Omental fat pad (tissue), 3 donors: ENCODE measurements at regions not wholly inside any gene's neighbourhood (a gene's known extent, or its start where the extent isn't known, plus 50 kb on each side); places are given as distances from the start of the nearest gene placed in this dataset.

Experiments
- ATAC-seq: fragments of 150-250 bp; one replicate; pipeline ENCODE4 v1.9.1; 2016; ENCODE audit warnings: mild to moderate bottlenecking, moderate library complexity; ENCODE audit not compliant: low FRiP score
- DNase-seq: peaks from one replicate; pipeline ENCODE4 v3.0.0-alpha.2; 2019; ENCODE audit warnings: low spot score
- TF ChIP-seq, protein P1 (sequence below), 3 donors: fragments of 450-650 bp; IDR thresholded peaks; one replicate each; pipeline ENCODE4 v1.5.1; 2016 to 2017; ENCODE audit warnings: antibody characterized with exemption in 3 of 3, mild to moderate bottlenecking in 3 of 3, moderate library complexity in 2 of 3

DNA sequence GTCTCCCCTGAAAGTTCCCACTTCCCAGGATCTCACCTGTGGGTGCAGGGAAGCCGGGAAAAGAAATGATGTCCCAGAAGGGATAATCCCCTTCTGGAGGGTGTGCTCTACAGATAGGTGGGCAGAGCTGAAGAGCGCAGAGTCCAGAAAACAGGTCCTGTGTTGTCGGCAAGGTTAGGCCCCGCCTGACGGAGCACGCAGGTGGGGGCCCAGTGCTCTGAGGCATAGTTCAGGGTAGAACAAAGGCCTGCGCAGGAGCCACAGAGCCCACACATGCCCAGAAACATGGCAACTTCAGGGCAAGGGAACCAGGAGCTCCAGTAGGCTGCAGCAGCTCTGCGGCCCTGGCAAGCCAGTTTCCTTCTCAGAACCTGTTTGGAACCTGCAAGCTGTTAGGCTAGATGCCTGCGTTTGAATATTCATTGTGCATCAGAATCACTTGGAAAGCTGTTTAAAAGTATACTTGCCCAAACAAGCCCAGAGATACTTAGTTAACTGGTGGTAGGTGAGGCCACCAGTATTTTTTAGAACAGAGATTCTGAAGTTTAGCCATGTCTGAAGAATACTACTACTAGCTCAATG, 386.6 kb downstream of the BUD13 start:
- TF ChIP-seq, protein P1, sequence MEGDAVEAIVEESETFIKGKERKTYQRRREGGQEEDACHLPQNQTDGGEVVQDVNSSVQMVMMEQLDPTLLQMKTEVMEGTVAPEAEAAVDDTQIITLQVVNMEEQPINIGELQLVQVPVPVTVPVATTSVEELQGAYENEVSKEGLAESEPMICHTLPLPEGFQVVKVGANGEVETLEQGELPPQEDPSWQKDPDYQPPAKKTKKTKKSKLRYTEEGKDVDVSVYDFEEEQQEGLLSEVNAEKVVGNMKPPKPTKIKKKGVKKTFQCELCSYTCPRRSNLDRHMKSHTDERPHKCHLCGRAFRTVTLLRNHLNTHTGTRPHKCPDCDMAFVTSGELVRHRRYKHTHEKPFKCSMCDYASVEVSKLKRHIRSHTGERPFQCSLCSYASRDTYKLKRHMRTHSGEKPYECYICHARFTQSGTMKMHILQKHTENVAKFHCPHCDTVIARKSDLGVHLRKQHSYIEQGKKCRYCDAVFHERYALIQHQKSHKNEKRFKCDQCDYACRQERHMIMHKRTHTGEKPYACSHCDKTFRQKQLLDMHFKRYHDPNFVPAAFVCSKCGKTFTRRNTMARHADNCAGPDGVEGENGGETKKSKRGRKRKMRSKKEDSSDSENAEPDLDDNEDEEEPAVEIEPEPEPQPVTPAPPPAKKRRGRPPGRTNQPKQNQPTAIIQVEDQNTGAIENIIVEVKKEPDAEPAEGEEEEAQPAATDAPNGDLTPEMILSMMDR (IDR thresholded peaks at IDR 0.05): no peak
- ATAC-seq: no peak
- DNase-seq: no peak

DNA sequence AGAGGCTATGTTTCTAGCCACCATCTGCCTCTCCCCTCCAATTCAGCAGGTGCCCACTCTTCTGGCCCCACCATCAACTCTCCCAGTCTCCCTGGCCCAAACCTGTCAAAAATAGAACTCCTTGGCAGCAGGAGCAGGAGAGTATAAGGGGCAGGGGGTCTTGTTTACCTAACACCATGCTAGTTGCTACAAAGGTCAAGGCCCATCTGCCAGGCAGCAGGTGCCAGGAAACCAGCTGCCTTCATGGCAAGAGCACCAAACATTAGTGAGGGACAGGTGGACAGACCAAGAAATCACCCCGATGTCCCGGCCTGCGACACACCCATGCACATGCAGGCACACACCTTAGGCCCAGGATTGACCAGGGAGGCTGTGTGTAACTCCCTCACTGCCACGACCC, 387.9 kb downstream of the BUD13 start:
- no peak for DNase-seq
- TF ChIP-seq, protein P1 (IDR thresholded peaks at IDR 0.05): no peak
- no peak for ATAC-seq

DNA sequence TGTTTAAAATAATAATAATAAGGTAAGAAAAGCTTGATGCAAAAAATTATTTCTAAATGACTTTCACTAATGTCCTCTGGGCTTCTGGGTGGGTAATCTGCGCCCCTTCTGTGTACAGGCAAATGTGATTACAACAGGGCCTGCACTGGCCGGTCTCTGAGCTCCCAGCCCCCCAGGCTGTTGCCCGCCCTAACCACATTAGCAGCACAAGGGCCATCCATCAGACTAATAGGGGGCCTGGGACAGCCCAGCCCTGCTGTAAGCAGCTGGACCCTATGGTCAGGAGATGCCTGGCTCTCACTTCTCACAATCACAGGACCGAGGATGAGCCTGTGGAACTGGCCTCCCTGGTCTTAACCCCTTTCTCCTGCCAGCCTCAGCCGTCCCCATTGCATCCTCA, 388.4 kb downstream of the BUD13 start:
- DNase-seq: no peak
- TF ChIP-seq, protein P1 (IDR thresholded peaks at IDR 0.05): no peak
- no peak for ATAC-seq

DNA sequence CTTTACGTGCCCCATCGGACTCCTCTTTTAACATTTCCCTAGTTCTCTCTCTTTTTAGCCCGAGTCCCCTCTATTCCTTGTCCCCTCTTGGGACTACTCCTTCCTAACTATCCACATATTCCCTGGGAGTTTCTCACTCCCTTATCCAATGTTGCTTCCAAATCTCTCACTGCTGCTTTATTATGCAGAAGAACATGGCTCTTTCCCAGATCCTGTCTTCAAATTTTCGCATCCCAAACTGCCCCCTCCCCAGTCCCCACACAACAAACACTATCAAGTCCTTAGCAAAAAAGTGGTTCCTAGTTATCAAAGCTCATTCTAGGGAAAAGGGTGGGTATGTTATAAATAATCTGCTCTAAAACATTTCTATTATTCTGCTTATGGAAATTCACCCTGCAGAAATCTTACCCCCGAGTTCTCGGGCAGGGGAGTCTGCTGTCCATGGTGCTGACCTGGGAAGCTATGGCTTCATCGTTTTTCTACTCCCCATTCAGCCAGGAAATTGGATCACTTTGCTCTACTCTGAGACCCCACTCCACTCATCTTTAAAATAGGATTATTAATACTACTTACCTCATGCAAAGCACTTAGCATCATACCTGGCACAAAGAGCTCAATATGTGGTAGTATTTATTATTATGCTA, 393.5 kb downstream of the BUD13 start:
- ATAC-seq (no peak), DNase-seq (no peak)
- TF ChIP-seq, protein P1 (IDR thresholded peaks at IDR 0.05): no peak

DNA sequence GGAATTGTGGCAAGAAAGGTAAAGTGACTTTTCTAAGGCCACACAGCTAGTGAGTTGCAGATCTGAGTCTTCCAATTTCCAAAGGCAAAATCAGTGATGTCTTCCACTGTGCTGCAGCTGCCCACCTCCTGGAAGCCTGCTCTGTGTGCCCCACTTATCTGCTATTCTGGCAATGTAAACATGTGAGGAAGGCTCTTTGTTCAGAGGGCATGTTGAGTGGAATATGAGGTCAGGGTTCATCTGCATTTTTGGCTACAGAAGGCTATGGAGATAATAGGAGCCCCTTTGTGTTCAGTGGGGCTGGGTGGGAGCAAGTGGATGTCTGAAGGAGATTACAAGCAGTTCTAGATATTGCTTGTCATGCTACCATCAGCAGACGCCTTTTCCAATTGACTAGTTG, 396.2 kb downstream of the BUD13 start:
- ATAC-seq (no peak), DNase-seq (no peak)
- TF ChIP-seq, protein P1 (IDR thresholded peaks at IDR 0.05): no peak

DNA sequence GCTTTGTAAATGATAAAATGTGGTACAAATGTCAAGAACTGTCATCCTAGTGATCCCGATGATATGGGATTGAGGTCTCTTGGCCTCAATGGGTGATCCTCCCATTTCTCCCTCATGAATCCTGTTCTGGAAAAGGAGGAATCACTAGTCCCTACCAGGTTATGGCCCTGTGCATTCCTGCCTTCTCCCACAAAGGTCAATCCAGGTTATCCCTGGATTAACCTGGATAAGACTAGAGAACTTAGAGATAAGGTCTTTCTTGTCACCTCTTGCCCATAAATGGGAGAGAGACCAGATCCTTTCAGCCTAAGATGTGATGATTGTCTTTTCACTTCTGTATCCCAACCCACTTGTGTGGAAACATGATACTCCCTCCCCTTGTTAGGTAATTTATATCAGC, 396.7 kb downstream of the BUD13 start:
- no peak for ATAC-seq
- DNase-seq: no peak
- TF ChIP-seq, protein P1 (IDR thresholded peaks at IDR 0.05): no peak

DNA sequence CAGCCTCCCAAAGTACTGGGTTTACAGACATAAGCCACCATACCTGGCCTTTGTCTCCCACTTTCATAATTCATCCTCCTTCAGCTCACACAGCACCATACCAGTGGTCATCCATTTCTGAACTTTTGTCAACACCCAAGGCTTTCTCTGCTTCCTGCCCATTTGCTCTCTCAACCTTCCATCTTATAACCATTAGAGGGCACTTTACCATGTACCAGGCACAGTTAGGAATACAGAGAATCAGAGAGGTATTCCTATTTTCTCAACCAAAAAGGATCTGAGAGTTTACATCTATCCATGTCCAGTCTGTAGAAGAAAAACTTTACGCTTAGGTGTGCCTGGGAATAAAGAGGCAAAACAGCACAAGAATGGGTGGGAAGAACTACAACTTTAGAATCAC, 397.6 kb downstream of the BUD13 start:
- ATAC-seq (no peak), DNase-seq (no peak)
- TF ChIP-seq, protein P1 (IDR thresholded peaks at IDR 0.05): no peak
